ENCODE measurements at regions not wholly inside any gene's neighbourhood (a gene's known extent, or its start where the extent isn't known, plus 50 kb on each side); places are given as distances from the start of the nearest gene placed in this dataset.

- H3K79me2 ChIP-seq (ENCODE audit: control insufficient read depth, insufficient read depth, low read length), result no peaks in the 10 kb centered on the region
- H4K20me1 ChIP-seq (replicated peaks; ENCODE audit: control insufficient read depth, insufficient read depth, low read length), result no peaks in the 10 kb centered on the region
- DNase-seq (ENCODE audit: extremely low read depth in 1 of 4, low spot score in 3 of 4), result no peak
- H3K27me3 ChIP-seq (ENCODE audit: control insufficient read depth in 2 of 2, insufficient read depth in 2 of 2, low read length in 2 of 2), result no peaks in the 10 kb centered on the region
- no peak overlapping the region for H3K4me2 ChIP-seq (ENCODE audit: insufficient read depth, low read length)
- no peaks in the 10 kb centered on the region for H3K36me3 ChIP-seq (ENCODE audit: control insufficient read depth, insufficient read depth, low read length)
- ATAC-seq, result no peak
- no peak for TF ChIP-seq CEBPG (CRISPR knock-in tag; IDR thresholded peaks at IDR 0.05)
- TF ChIP-seq CEBPG (tag; conservative IDR thresholded peaks at IDR 0.05 in 1 of 2, IDR thresholded peaks at IDR 0.05 in 1 of 2), result no peak
- no peak for TF ChIP-seq GTF2B (IDR thresholded peaks at IDR 0.05; ENCODE audit: extremely low read depth, insufficient read length)
- no peak for TF ChIP-seq ILF3 (IDR thresholded peaks at IDR 0.05; ENCODE audit: borderline replicate concordance)
- no peak for TF ChIP-seq TRIM25 (IDR thresholded peaks at IDR 0.05; ENCODE audit: borderline replicate concordance)
- TF ChIP-seq PKNOX1 (IDR thresholded peaks at IDR 0.05), result no peak
- no peak for TF ChIP-seq ATF2 (CRISPR knock-in tag; IDR thresholded peaks at IDR 0.05)
- no peak for TF ChIP-seq CREB3 (tag; conservative IDR thresholded peaks at IDR 0.05; ENCODE audit: low read depth)
- no peak for TF ChIP-seq MITF (IDR thresholded peaks at IDR 0.05)
- TF ChIP-seq COPS2 (conservative IDR thresholded peaks at IDR 0.05), result no peak
- no peak for TF ChIP-seq EWSR1 (IDR thresholded peaks at IDR 0.05; ENCODE audit: borderline replicate concordance, low read depth, partially characterized antibody)
- H3K9me3 ChIP-seq (replicated peaks; ENCODE audit: control insufficient read depth, insufficient read depth, low read depth, low read length), result no peaks in the 10 kb centered on the region
- no peak overlapping the region for H2AFZ ChIP-seq (ENCODE audit: low read depth, low read length)
- no peak for FAIRE-seq
- H3K9me1 ChIP-seq (ENCODE audit: control insufficient read depth, insufficient read depth, low read length), result no peaks in the 10 kb centered on the region
- intact Hi-C loops (cut with micrococcal nuclease) (no loop called here), in situ Hi-C loops (cut with MboI) (no loop called here)
- no TSS peak for BruUV-seq (replicated peaks)
- H3K4me1 ChIP-seq (replicated peaks in 1 of 2; ENCODE audit: control insufficient read depth in 2 of 2, insufficient read depth in 2 of 2, low read length in 2 of 2), result no peaks in the 10 kb centered on the region
- CTCF ChIA-PET (ENCODE audit: low intra/inter-chr PET ratio), result no interaction called here
- POLR2A ChIA-PET, result no interaction called here
- 0% methylated on average over 1 of the region's 1 CpG for WGBS (ENCODE audit: insufficient coverage, low coverage, missing lambda C conversion rate)
- no peak overlapping the region for H3K4me3 ChIP-seq
- H3K27ac ChIP-seq (ENCODE audit: extremely low read depth, low read depth, low read length), result no peak overlapping the region
- H3K9ac ChIP-seq (ENCODE audit: insufficient read depth in 1 of 2, low read depth in 2 of 2, low read length in 2 of 2), result no peak overlapping the region
These were observed 85.6 kb downstream of the SLIT2 start for GRCh38 chr4:20337261-20337664.
